Neural progenitor cell (in vitro differentiated cells): ENCODE measurements at regions not wholly inside any gene's neighbourhood (a gene's known extent, or its start where the extent isn't known, plus 50 kb on each side); places are given as distances from the start of the nearest gene placed in this dataset.

ENCODE experiments used
- DNase-seq: peaks from one replicate; pipeline ENCODE4 v3.0.0-alpha.2; 2016; ENCODE audit warnings: low spot score
- H2AFZ ChIP-seq: fragments of 200-600 bp; sonication (generic); replicated peaks from 2 replicates; pipeline ENCODE4 v1.6.1; 2016; ENCODE audit warnings: antibody characterized with exemption
- H3F3A ChIP-seq: fragments of 200-600 bp; sonication (generic); 2 replicates; pipeline ENCODE4 v1.6.1; 2016; ENCODE audit warnings: antibody characterized with exemption, low read depth
- H3K27ac ChIP-seq: fragments of 200-600 bp; sonication (generic); 2 replicates; pipeline ENCODE4 v1.5.1; 2016; ENCODE audit warnings: mild to moderate bottlenecking
- H3K27me3 ChIP-seq: fragments of 200-600 bp; sonication (generic); 2 replicates; pipeline ENCODE4 v1.6.1; 2016; ENCODE audit warnings: mild to moderate bottlenecking, moderate library complexity
- H3K36me3 ChIP-seq: fragments of 200-600 bp; sonication (generic); 2 replicates; pipeline ENCODE4 v1.5.1; 2016
- H3K4me1 ChIP-seq: fragments of 200-600 bp; sonication (generic); 2 replicates; pipeline ENCODE4 v1.6.1; 2016; ENCODE audit warnings: mixed run types
- H3K4me2 ChIP-seq: fragments of 200-600 bp; sonication (generic); 2 replicates; pipeline ENCODE4 v1.6.1; 2016
- H3K4me3 ChIP-seq: fragments of 200-600 bp; sonication (generic); 2 replicates; pipeline ENCODE4 v1.5.1; 2016
- H3K79me2 ChIP-seq: fragments of 200-600 bp; sonication (generic); 2 replicates; pipeline ENCODE4 v1.6.1; 2016; ENCODE audit warnings: low read depth
- H3K9ac ChIP-seq: fragments of 200-600 bp; sonication (generic); 2 replicates; pipeline ENCODE4 v1.6.1; 2016
- H3K9me3 ChIP-seq: fragments of 200-600 bp; sonication (generic); 2 replicates; pipeline ENCODE4 v1.5.1; 2016; ENCODE audit warnings: low read depth
- H4K20me1 ChIP-seq: fragments of 200-600 bp; sonication (generic); 2 replicates; pipeline ENCODE4 v1.6.1; 2016; ENCODE audit warnings: low read depth
- H3K27ac Mint-ChIP-seq: 3 replicates; pipeline ENCODE4 v1.8.0; 2021; ENCODE audit warnings: mixed read lengths
- H3K27me3 Mint-ChIP-seq: 2 replicates; pipeline ENCODE4 v1.8.0; 2022; ENCODE audit warnings: low read depth, mild to moderate bottlenecking, inconsistent platforms, moderate library complexity, mixed read lengths; ENCODE audit not compliant: insufficient read depth
- H3K36me3 Mint-ChIP-seq: 3 replicates; pipeline ENCODE4 v1.8.0; 2021; ENCODE audit warnings: mixed read lengths
- H3K4me1 Mint-ChIP-seq: 3 replicates; pipeline ENCODE4 v1.8.0; 2021; ENCODE audit warnings: mixed read lengths
- H3K4me3 Mint-ChIP-seq: 3 replicates; pipeline ENCODE4 v1.8.0; 2021; ENCODE audit warnings: mild to moderate bottlenecking, moderate library complexity, mixed read lengths
- H3K9me3 Mint-ChIP-seq: 3 replicates; pipeline ENCODE4 v1.8.0; 2020; ENCODE audit warnings: mixed read lengths
- CTCF ChIP-seq: fragments of 200-600 bp; sonication (generic); IDR thresholded peaks from 2 replicates; pipeline ENCODE4 v1.5.1; 2017; ENCODE audit warnings: antibody characterized with exemption, mild to moderate bottlenecking
- EZH2 ChIP-seq: fragments of 200-600 bp; sonication (generic); IDR thresholded peaks from 2 replicates; pipeline ENCODE4 v1.6.1; 2017; ENCODE audit warnings: antibody characterized with exemption, mild to moderate bottlenecking, moderate library complexity
- EZH2phosphoT487 ChIP-seq: fragments of 200-600 bp; sonication (generic); IDR thresholded peaks from 2 replicates; pipeline ENCODE4 v1.6.1; 2017; ENCODE audit warnings: antibody characterized with exemption

GRCh38 chr9:100913257-100913656 is 115.3 kb upstream of the PLPPR1 start:
- Histone ChIP-seq H3K27me3 (no peaks in the 10 kb centered on the region), H3K36me3 (no peaks in the 10 kb centered on the region), H4K20me1 (no peaks in the 10 kb centered on the region), H3K4me1 (no peaks in the 10 kb centered on the region), H3K79me2 (no peaks in the 10 kb centered on the region), H3K4me2 (no peak overlapping the region), H2AFZ (no peak overlapping the region), H3K4me3 (no peak overlapping the region), H3K27ac (no peak overlapping the region), H3K9ac (no peak overlapping the region), H3K9me3 (no peaks in the 10 kb centered on the region), H3F3A (no peaks in the 10 kb centered on the region)
- H3K4me3 Mint-ChIP-seq = no peak overlapping the region
- no peaks in the 10 kb centered on the region for H3K27me3 Mint-ChIP-seq
- no peak for TF ChIP-seq EZH2
- no peak for TF ChIP-seq EZH2phosphoT487
- TF ChIP-seq CTCF = no peak
- H3K36me3 Mint-ChIP-seq = no peaks in the 10 kb centered on the region
- no peak for DNase-seq
- H3K9me3 Mint-ChIP-seq = peaks cover 2% of the 10 kb centered on the region
- no peak overlapping the region for H3K27ac Mint-ChIP-seq
- peaks cover 8% of the 10 kb centered on the region for H3K4me1 Mint-ChIP-seq

- no peaks in the 10 kb centered on the region for H3K4me1 ChIP-seq
- no peaks in the 10 kb centered on the region for H3K9me3 ChIP-seq
- H3F3A ChIP-seq = no peaks in the 10 kb centered on the region
- H3K36me3 Mint-ChIP-seq = no peaks in the 10 kb centered on the region
- no peak overlapping the region for H3K4me3 Mint-ChIP-seq
- H3K79me2 ChIP-seq = no peaks in the 10 kb centered on the region
- H4K20me1 ChIP-seq = no peaks in the 10 kb centered on the region
- H3K27ac ChIP-seq = no peak overlapping the region
- no peak for DNase-seq
- no peak overlapping the region for H3K27ac Mint-ChIP-seq
- no peak for TF ChIP-seq CTCF
- TF ChIP-seq EZH2 = no peak
- TF ChIP-seq EZH2phosphoT487 = no peak
- no peaks in the 10 kb centered on the region for H3K27me3 ChIP-seq
- peaks cover 2% of the 10 kb centered on the region for H3K9me3 Mint-ChIP-seq
- H3K4me2 ChIP-seq = no peak overlapping the region
- no peak overlapping the region for H3K9ac ChIP-seq
- H3K36me3 ChIP-seq = no peaks in the 10 kb centered on the region
- peaks cover 8% of the 10 kb centered on the region for H3K4me1 Mint-ChIP-seq
- no peak overlapping the region for H2AFZ ChIP-seq
- no peaks in the 10 kb centered on the region for H3K27me3 Mint-ChIP-seq
- no peak overlapping the region for H3K4me3 ChIP-seq
These were observed 114.3 kb upstream of the PLPPR1 start for GRCh38 chr9:100914266-100914665.

GRCh38 chr9:100919506-100919905 is 109.0 kb upstream of the PLPPR1 start:
- peaks cover 8% of the 10 kb centered on the region for H3K9me3 Mint-ChIP-seq

More at GRCh38 chr9:100919506-100919905, 109.0 kb upstream of the PLPPR1 start:
- H3K79me2 ChIP-seq = no peaks in the 10 kb centered on the region
- no peaks in the 10 kb centered on the region for H3K4me1 ChIP-seq
- H3K4me2 ChIP-seq = no peak overlapping the region
- H3K27ac ChIP-seq = no peak overlapping the region
- H3K4me3 ChIP-seq = no peak overlapping the region
- Mint-ChIP-seq H3K4me3 (no peak overlapping the region), H3K27ac (no peak overlapping the region), H3K27me3 (no peaks in the 10 kb centered on the region), H3K4me1 (no peaks in the 10 kb centered on the region), H3K36me3 (no peaks in the 10 kb centered on the region)
- H3K36me3 ChIP-seq = no peaks in the 10 kb centered on the region
- no peak overlapping the region for H3K9ac ChIP-seq
- H3K27me3 ChIP-seq = no peaks in the 10 kb centered on the region
- H3F3A ChIP-seq = no peaks in the 10 kb centered on the region
- no peak for DNase-seq
- no peak overlapping the region for H2AFZ ChIP-seq
- no peaks in the 10 kb centered on the region for H4K20me1 ChIP-seq
- no peaks in the 10 kb centered on the region for H3K9me3 ChIP-seq
- TF ChIP-seq CTCF (no peak), EZH2 (no peak), EZH2phosphoT487 (no peak)
